HCT116 (cell line): ENCODE measurements at regions not wholly inside any gene's neighbourhood (a gene's known extent, or its start where the extent isn't known, plus 50 kb on each side); places are given as distances from the start of the nearest gene placed in this dataset.

ENCODE experiments used
- CTCF ChIP-seq, 3 experiments: fragments of 200-600 bp in 1 of 3; sonication (generic) in 1 of 3; IDR thresholded peaks in 2 of 3; conservative IDR thresholded peaks in 1 of 3; 2 replicates each; pipeline ENCODE4 v1.5.1; 2012 to 2017; ENCODE audit warnings: low read depth in 2 of 3, low read length in 2 of 3, antibody characterized with exemption in 1 of 3, borderline replicate concordance in 1 of 3, control low read depth in 1 of 3, mild to moderate bottlenecking in 1 of 3, mixed read lengths in 1 of 3, mixed run types in 1 of 3, moderate library complexity in 1 of 3; ENCODE audit not compliant: insufficient read depth in 1 of 3
- EGR1 ChIP-seq: IDR thresholded peaks from 2 replicates; pipeline ENCODE4 v1.6.1; 2012; ENCODE audit warnings: low read depth
- EZH2 ChIP-seq: fragments of 200-600 bp; sonication (generic); IDR thresholded peaks from 2 replicates; pipeline ENCODE4 v1.6.1; 2017; ENCODE audit warnings: antibody characterized with exemption, mixed run types
- EZH2phosphoT487 ChIP-seq: fragments of 200-600 bp; IDR thresholded peaks from 2 replicates; pipeline ENCODE4 v1.6.1; 2018; ENCODE audit warnings: antibody characterized with exemption, borderline replicate concordance
- JUND ChIP-seq: IDR thresholded peaks from 2 replicates; pipeline ENCODE4 v1.6.1; 2012
- POLR2A ChIP-seq: IDR thresholded peaks from 2 replicates; pipeline ENCODE4 v1.7.0; 2011; ENCODE audit warnings: borderline replicate concordance; ENCODE audit not compliant: insufficient read depth, insufficient read length; ENCODE audit errors: extremely low read depth
- SIN3A ChIP-seq: IDR thresholded peaks from 2 replicates; pipeline ENCODE4 v1.6.1; 2012; ENCODE audit warnings: low read depth
- SP1 ChIP-seq: IDR thresholded peaks from 2 replicates; pipeline ENCODE4 v1.6.1; 2012; ENCODE audit warnings: low read depth
- SRF ChIP-seq: IDR thresholded peaks from 2 replicates; pipeline ENCODE4 v1.6.1; 2012; ENCODE audit warnings: low read depth

- TF ChIP-seq CTCF (IDR thresholded peaks at IDR 0.05 in 2 of 3, conservative IDR thresholded peaks at IDR 0.05 in 1 of 3; ENCODE audit: borderline replicate concordance in 1 of 3, insufficient read depth in 1 of 3, low read depth in 2 of 3, low read length in 2 of 3) = no peak
- TF ChIP-seq EZH2phosphoT487 = no peak
- TF ChIP-seq POLR2A = no peak
- TF ChIP-seq EZH2 = no peak
- TF ChIP-seq SIN3A = no peak
- no peak for TF ChIP-seq EGR1
- no peak for TF ChIP-seq SP1
- TF ChIP-seq SRF = no peak
- no peak for TF ChIP-seq JUND
These were observed 1247.8 kb upstream of the NXPH2 start for GRCh38 chr2:140027966-140028365.
